Stimulated activated memory B cell treated with anti-CD40 and anti-IgM and Interleukin-4, amounts not matched to agents 10 μg/mL and 1 μg/mL and 100 μg/mL, for 72 hours (primary cell): ENCODE measurements at regions not wholly inside any gene's neighbourhood (a gene's known extent, or its start where the extent isn't known, plus 50 kb on each side); places are given as distances from the start of the nearest gene placed in this dataset.
A peak's percentile ranks its signal among the peaks of the same experiment; 100 is the strongest.

ENCODE experiments used
- ATAC-seq: fragments of 150-1000 bp; cut with Tn5 transposase; 2 replicates; pipeline ENCODE4 v1.10.0; 2021
- H3K27ac Mint-ChIP-seq: one replicate; pipeline ENCODE4 v1.8.0; 2022; ENCODE audit warnings: mild to moderate bottlenecking, mixed read lengths
- H3K27me3 Mint-ChIP-seq: one replicate; pipeline ENCODE4 v1.8.0; 2022; ENCODE audit warnings: mixed read lengths
- H3K36me3 Mint-ChIP-seq: one replicate; pipeline ENCODE4 v1.8.0; 2022; ENCODE audit warnings: mixed read lengths
- H3K4me1 Mint-ChIP-seq: one replicate; pipeline ENCODE4 v1.8.0; 2022; ENCODE audit warnings: mixed read lengths
- H3K4me3 Mint-ChIP-seq: one replicate; pipeline ENCODE4 v1.8.0; 2022; ENCODE audit warnings: mild to moderate bottlenecking, moderate library complexity, mixed read lengths
- H3K9me3 Mint-ChIP-seq: one replicate; pipeline ENCODE4 v1.8.0; 2022; ENCODE audit warnings: mixed read lengths

GRCh38 chr2:153068052-153068451 lies 349.6 kb downstream of the ARL6IP6 start:
- Mint-ChIP-seq H3K27ac (no peak overlapping the region), H3K9me3 (no peaks in the 10 kb centered on the region), H3K4me3 (no peak overlapping the region), H3K36me3 (no peaks in the 10 kb centered on the region), H3K27me3 (no peaks in the 10 kb centered on the region), H3K4me1 (no peaks in the 10 kb centered on the region)
- ATAC-seq = no peak

GRCh38 chr2:153059338-153060052 lies 341.1 kb downstream of the ARL6IP6 start:
- Mint-ChIP-seq H3K9me3 (no peaks in the 10 kb centered on the region), H3K4me3 (no peak overlapping the region), H3K4me1 (no peaks in the 10 kb centered on the region), H3K27ac (no peak overlapping the region), H3K27me3 (no peaks in the 10 kb centered on the region), H3K36me3 (no peaks in the 10 kb centered on the region)
- no peak for ATAC-seq

- Mint-ChIP-seq H3K27ac (no peak overlapping the region), H3K4me3 (no peak overlapping the region), H3K27me3 (no peaks in the 10 kb centered on the region), H3K36me3 (no peaks in the 10 kb centered on the region), H3K9me3 (no peaks in the 10 kb centered on the region), H3K4me1 (no peaks in the 10 kb centered on the region)
- ATAC-seq = no peak
These were observed 339.3 kb downstream of the ARL6IP6 start for GRCh38 chr2:153057743-153058142.

- ATAC-seq = no peak
- no peak overlapping the region for H3K27ac Mint-ChIP-seq
- H3K4me3 Mint-ChIP-seq = no peak overlapping the region
- no peaks in the 10 kb centered on the region for H3K36me3 Mint-ChIP-seq
- no peaks in the 10 kb centered on the region for H3K27me3 Mint-ChIP-seq
- no peaks in the 10 kb centered on the region for H3K9me3 Mint-ChIP-seq
- H3K4me1 Mint-ChIP-seq = no peaks in the 10 kb centered on the region
These were observed 336.8 kb downstream of the ARL6IP6 start for GRCh38 chr2:153055182-153055581.

GRCh38 chr2:153052807-153053559 lies 334.6 kb downstream of the ARL6IP6 start:
- H3K4me3 Mint-ChIP-seq = no peak overlapping the region
- H3K36me3 Mint-ChIP-seq = no peaks in the 10 kb centered on the region
- H3K27me3 Mint-ChIP-seq = no peaks in the 10 kb centered on the region
- no peaks in the 10 kb centered on the region for H3K4me1 Mint-ChIP-seq
- ATAC-seq = no peak
- H3K27ac Mint-ChIP-seq = no peak overlapping the region
- H3K9me3 Mint-ChIP-seq = peaks cover 3% of the 10 kb centered on the region

- no peaks in the 10 kb centered on the region for H3K27me3 Mint-ChIP-seq
- H3K4me1 Mint-ChIP-seq = no peaks in the 10 kb centered on the region
- peaks cover 3% of the 10 kb centered on the region for H3K9me3 Mint-ChIP-seq
- no peak overlapping the region for H3K27ac Mint-ChIP-seq
- no peaks in the 10 kb centered on the region for H3K36me3 Mint-ChIP-seq
- ATAC-seq = no peak
- H3K4me3 Mint-ChIP-seq = no peak overlapping the region
These were observed 328.8 kb downstream of the ARL6IP6 start for GRCh38 chr2:153047220-153047619.

- H3K36me3 Mint-ChIP-seq = no peaks in the 10 kb centered on the region
- ATAC-seq = no peak
- peaks cover 3% of the 10 kb centered on the region for H3K9me3 Mint-ChIP-seq
- no peaks in the 10 kb centered on the region for H3K4me1 Mint-ChIP-seq
- H3K27ac Mint-ChIP-seq = no peak overlapping the region
- no peaks in the 10 kb centered on the region for H3K27me3 Mint-ChIP-seq
- H3K4me3 Mint-ChIP-seq = no peak overlapping the region
These were observed 325.0 kb downstream of the ARL6IP6 start for GRCh38 chr2:153043385-153043784.

- no peak overlapping the region for H3K4me3 Mint-ChIP-seq
- H3K27me3 Mint-ChIP-seq = no peaks in the 10 kb centered on the region
- peaks cover 3% of the 10 kb centered on the region for H3K9me3 Mint-ChIP-seq
- H3K4me1 Mint-ChIP-seq = no peaks in the 10 kb centered on the region
- no peak overlapping the region for H3K27ac Mint-ChIP-seq
- no peaks in the 10 kb centered on the region for H3K36me3 Mint-ChIP-seq
- ATAC-seq = no peak
These were observed 310.2 kb downstream of the ARL6IP6 start for GRCh38 chr2:153028626-153029025.

- H3K4me1 Mint-ChIP-seq = no peaks in the 10 kb centered on the region
- H3K27me3 Mint-ChIP-seq = no peaks in the 10 kb centered on the region
- no peak overlapping the region for H3K27ac Mint-ChIP-seq
- H3K4me3 Mint-ChIP-seq = no peak overlapping the region
- peaks cover 3% of the 10 kb centered on the region for H3K9me3 Mint-ChIP-seq
- no peak for ATAC-seq
- no peaks in the 10 kb centered on the region for H3K36me3 Mint-ChIP-seq
These were observed 309.1 kb downstream of the ARL6IP6 start for GRCh38 chr2:153027533-153027932.

GRCh38 chr2:153020201-153020600 lies 301.8 kb downstream of the ARL6IP6 start:
- H3K9me3 Mint-ChIP-seq = peaks cover 24% of the 10 kb centered on the region
- ATAC-seq = no peak

GRCh38 chr2:153005071-153005730 lies 286.8 kb downstream of the ARL6IP6 start:
- Mint-ChIP-seq H3K4me3 (no peak overlapping the region), H3K9me3 (no peaks in the 10 kb centered on the region), H3K27me3 (no peaks in the 10 kb centered on the region), H3K4me1 (no peaks in the 10 kb centered on the region), H3K36me3 (no peaks in the 10 kb centered on the region), H3K27ac (no peak overlapping the region)
- peak; percentile 24 for ATAC-seq

More at GRCh38 chr2:153020201-153020600, 301.8 kb downstream of the ARL6IP6 start:
- Mint-ChIP-seq H3K4me1 (no peaks in the 10 kb centered on the region), H3K4me3 (no peak overlapping the region), H3K27ac (no peak overlapping the region), H3K36me3 (no peaks in the 10 kb centered on the region), H3K27me3 (no peaks in the 10 kb centered on the region)

- Mint-ChIP-seq H3K27ac (no peak overlapping the region), H3K4me3 (no peak overlapping the region), H3K27me3 (no peaks in the 10 kb centered on the region), H3K9me3 (no peaks in the 10 kb centered on the region), H3K4me1 (no peaks in the 10 kb centered on the region), H3K36me3 (no peaks in the 10 kb centered on the region)
- peak; percentile 54 for ATAC-seq
These were observed 286.2 kb downstream of the ARL6IP6 start for GRCh38 chr2:153004627-153005026.

- no peak overlapping the region for H3K27ac Mint-ChIP-seq
- no peaks in the 10 kb centered on the region for H3K9me3 Mint-ChIP-seq
- H3K36me3 Mint-ChIP-seq = no peaks in the 10 kb centered on the region
- ATAC-seq = no peak
- H3K4me1 Mint-ChIP-seq = no peaks in the 10 kb centered on the region
- no peak overlapping the region for H3K4me3 Mint-ChIP-seq
- H3K27me3 Mint-ChIP-seq = no peaks in the 10 kb centered on the region
These were observed 255.7 kb downstream of the ARL6IP6 start for GRCh38 chr2:152974146-152974545.

- no peaks in the 10 kb centered on the region for H3K36me3 Mint-ChIP-seq
- ATAC-seq = no peak
- no peaks in the 10 kb centered on the region for H3K9me3 Mint-ChIP-seq
- no peaks in the 10 kb centered on the region for H3K27me3 Mint-ChIP-seq
- H3K4me1 Mint-ChIP-seq = no peaks in the 10 kb centered on the region
- no peak overlapping the region for H3K27ac Mint-ChIP-seq
- H3K4me3 Mint-ChIP-seq = no peak overlapping the region
These were observed 253.3 kb downstream of the ARL6IP6 start for GRCh38 chr2:152971685-152972084.

- no peak overlapping the region for H3K27ac Mint-ChIP-seq
- no peak overlapping the region for H3K4me3 Mint-ChIP-seq
- no peaks in the 10 kb centered on the region for H3K4me1 Mint-ChIP-seq
- H3K27me3 Mint-ChIP-seq = no peaks in the 10 kb centered on the region
- no peaks in the 10 kb centered on the region for H3K36me3 Mint-ChIP-seq
- no peaks in the 10 kb centered on the region for H3K9me3 Mint-ChIP-seq
- no peak for ATAC-seq
These were observed 244.0 kb downstream of the ARL6IP6 start for GRCh38 chr2:152962446-152962845.

- H3K4me3 Mint-ChIP-seq = no peak overlapping the region
- no peaks in the 10 kb centered on the region for H3K4me1 Mint-ChIP-seq
- no peak for ATAC-seq
- H3K27ac Mint-ChIP-seq = no peak overlapping the region
- no peaks in the 10 kb centered on the region for H3K9me3 Mint-ChIP-seq
- no peaks in the 10 kb centered on the region for H3K36me3 Mint-ChIP-seq
- H3K27me3 Mint-ChIP-seq = no peaks in the 10 kb centered on the region
These were observed 242.9 kb downstream of the ARL6IP6 start for GRCh38 chr2:152961351-152961750.
